Neural cell (in vitro differentiated cells): ENCODE measurements at regions not wholly inside any gene's neighbourhood (a gene's known extent, or its start where the extent isn't known, plus 50 kb on each side); places are given as distances from the start of the nearest gene placed in this dataset.

Experiments
- H2AFZ ChIP-seq: fragments of 200-600, 300-800 bp; sonication (generic), shearing (Covaris generic); 2 replicates; pipeline ENCODE4 v1.6.0; 2014; ENCODE audit warnings: low read depth, mild to moderate bottlenecking, antibody characterized with exemption, low read length, moderate library complexity
- H3F3A ChIP-seq: fragments of 200-600 bp; shearing (Covaris generic); 2 replicates; pipeline ENCODE4 v1.6.1; 2016; ENCODE audit warnings: mild to moderate bottlenecking, moderate library complexity, mixed read lengths, antibody characterized with exemption, low read length; ENCODE audit not compliant: insufficient read depth, poor library complexity, severe bottlenecking
- H3K27ac ChIP-seq: fragments of 200-600, 300-800 bp; sonication (generic), shearing (Covaris generic); 2 replicates; pipeline ENCODE4 v1.5.1; 2014; ENCODE audit warnings: mild to moderate bottlenecking, low read length, moderate library complexity
- H3K27me3 ChIP-seq: fragments of 300-800, 200-600 bp; sonication (generic), shearing (Covaris generic); 2 replicates; pipeline ENCODE4 v1.6.0; 2014; ENCODE audit warnings: mild to moderate bottlenecking, low read depth, low read length, moderate library complexity; ENCODE audit not compliant: insufficient read depth
- H3K36me3 ChIP-seq: fragments of 300-800, 200-600 bp; sonication (generic), shearing (Covaris generic); 2 replicates; pipeline ENCODE4 v1.5.1; 2014; ENCODE audit warnings: mild to moderate bottlenecking, antibody characterized with exemption, low read length, moderate library complexity; ENCODE audit not compliant: insufficient read depth
- H3K4me2 ChIP-seq: fragments of 300-800, 200-600 bp; sonication (generic), shearing (Covaris generic); 2 replicates; pipeline ENCODE4 v1.6.0; 2014; ENCODE audit warnings: mild to moderate bottlenecking, low read length
- H3K4me3 ChIP-seq: fragments of 300-800, 200-600 bp; sonication (generic), shearing (Covaris generic); 2 replicates; pipeline ENCODE4 v1.5.1; 2014; ENCODE audit warnings: mild to moderate bottlenecking, low read length, moderate library complexity
- H3K79me2 ChIP-seq: fragments of 200-600 bp; shearing (Covaris generic); replicated peaks from 2 replicates; pipeline ENCODE4 v1.6.0; 2014; ENCODE audit warnings: mild to moderate bottlenecking, low read length, moderate library complexity; ENCODE audit not compliant: insufficient read depth
- H3K9ac ChIP-seq: fragments of 300-800, 200-600 bp; sonication (generic), shearing (Covaris generic); 2 replicates; pipeline ENCODE4 v1.6.1; 2016; ENCODE audit warnings: mild to moderate bottlenecking, low read length, mixed read lengths
- H3K9me2 ChIP-seq: fragments of 200-600 bp; shearing (Covaris generic); 2 replicates; pipeline ENCODE4 v1.6.1; 2016; ENCODE audit warnings: mild to moderate bottlenecking, low read length, mixed read lengths; ENCODE audit not compliant: insufficient read depth
- H3K9me3 ChIP-seq: fragments of 200-600, 300-800 bp; sonication (generic), shearing (Covaris generic); 2 replicates; pipeline ENCODE4 v1.6.1; 2016; ENCODE audit warnings: mild to moderate bottlenecking, mixed run types, low read length, moderate library complexity, mixed read lengths
- H4K20me1 ChIP-seq: fragments of 200-600 bp; shearing (Covaris generic); 2 replicates; pipeline ENCODE4 v1.6.1; 2016; ENCODE audit warnings: mild to moderate bottlenecking, mixed run types; ENCODE audit not compliant: insufficient read depth
- EP300 ChIP-seq: fragments of 450-650 bp; conservative IDR thresholded peaks from 2 replicates; pipeline ENCODE4 v1.6.1; 2014; ENCODE audit warnings: antibody characterized with exemption, mild to moderate bottlenecking, moderate library complexity; ENCODE audit not compliant: poor library complexity, severe bottlenecking
- EZH2 ChIP-seq: fragments of 200-600, 300-800 bp; shearing (Covaris generic), sonication (generic); IDR thresholded peaks from 2 replicates; pipeline ENCODE4 v1.6.1; 2014; ENCODE audit warnings: antibody characterized with exemption, low read length, borderline replicate concordance, mild to moderate bottlenecking; ENCODE audit not compliant: insufficient read depth, poor library complexity, severe bottlenecking
- MXI1 ChIP-seq: fragments of 450-650 bp; conservative IDR thresholded peaks from 2 replicates; pipeline ENCODE4 v1.6.1; 2014; ENCODE audit warnings: antibody characterized with exemption, mild to moderate bottlenecking; ENCODE audit not compliant: poor library complexity, severe bottlenecking
- POLR2AphosphoS5 ChIP-seq: IDR thresholded peaks from 2 replicates; pipeline ENCODE4 v1.6.1; 2012
- RAD21 ChIP-seq: fragments of 450-650 bp; conservative IDR thresholded peaks from 2 replicates; pipeline ENCODE4 v1.6.1; 2014; ENCODE audit warnings: antibody characterized with exemption, mild to moderate bottlenecking, moderate library complexity
- SMC3 ChIP-seq: fragments of 450-650 bp; conservative IDR thresholded peaks from 2 replicates; pipeline ENCODE4 v1.6.1; 2014; ENCODE audit warnings: antibody characterized with exemption, mild to moderate bottlenecking, moderate library complexity; ENCODE audit not compliant: poor library complexity
- TAF1 ChIP-seq: IDR thresholded peaks from 2 replicates; pipeline ENCODE4 v1.6.1; 2012; ENCODE audit warnings: low read depth
- TF ChIP-seq, protein P1 (sequence below): fragments of 450-650 bp; IDR thresholded peaks from 2 replicates; pipeline ENCODE4 v1.5.1; 2014; ENCODE audit warnings: antibody characterized with exemption, mild to moderate bottlenecking, moderate library complexity; ENCODE audit not compliant: poor library complexity, severe bottlenecking
- TF ChIP-seq, protein P2 (sequence below): IDR thresholded peaks from 2 replicates; pipeline ENCODE4 v1.6.1; 2012; ENCODE audit warnings: borderline replicate concordance

GRCh38 chr4:19348746-19349145 lies 903.0 kb upstream of the SLIT2 start:
- no peak overlapping the region for H3K4me3 ChIP-seq
- no peak overlapping the region for H3K9ac ChIP-seq
- no peaks in the 10 kb centered on the region for H3K9me2 ChIP-seq
- no peak overlapping the region for H3K27ac ChIP-seq
- no peaks in the 10 kb centered on the region for H4K20me1 ChIP-seq
- TF ChIP-seq MXI1 (no peak), TAF1 (no peak), POLR2AphosphoS5 (no peak), SMC3 (no peak), EZH2 (no peak), RAD21 (no peak), EP300 (no peak)
- TF ChIP-seq, protein P1, sequence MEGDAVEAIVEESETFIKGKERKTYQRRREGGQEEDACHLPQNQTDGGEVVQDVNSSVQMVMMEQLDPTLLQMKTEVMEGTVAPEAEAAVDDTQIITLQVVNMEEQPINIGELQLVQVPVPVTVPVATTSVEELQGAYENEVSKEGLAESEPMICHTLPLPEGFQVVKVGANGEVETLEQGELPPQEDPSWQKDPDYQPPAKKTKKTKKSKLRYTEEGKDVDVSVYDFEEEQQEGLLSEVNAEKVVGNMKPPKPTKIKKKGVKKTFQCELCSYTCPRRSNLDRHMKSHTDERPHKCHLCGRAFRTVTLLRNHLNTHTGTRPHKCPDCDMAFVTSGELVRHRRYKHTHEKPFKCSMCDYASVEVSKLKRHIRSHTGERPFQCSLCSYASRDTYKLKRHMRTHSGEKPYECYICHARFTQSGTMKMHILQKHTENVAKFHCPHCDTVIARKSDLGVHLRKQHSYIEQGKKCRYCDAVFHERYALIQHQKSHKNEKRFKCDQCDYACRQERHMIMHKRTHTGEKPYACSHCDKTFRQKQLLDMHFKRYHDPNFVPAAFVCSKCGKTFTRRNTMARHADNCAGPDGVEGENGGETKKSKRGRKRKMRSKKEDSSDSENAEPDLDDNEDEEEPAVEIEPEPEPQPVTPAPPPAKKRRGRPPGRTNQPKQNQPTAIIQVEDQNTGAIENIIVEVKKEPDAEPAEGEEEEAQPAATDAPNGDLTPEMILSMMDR, result no peak
- TF ChIP-seq, protein P2, sequence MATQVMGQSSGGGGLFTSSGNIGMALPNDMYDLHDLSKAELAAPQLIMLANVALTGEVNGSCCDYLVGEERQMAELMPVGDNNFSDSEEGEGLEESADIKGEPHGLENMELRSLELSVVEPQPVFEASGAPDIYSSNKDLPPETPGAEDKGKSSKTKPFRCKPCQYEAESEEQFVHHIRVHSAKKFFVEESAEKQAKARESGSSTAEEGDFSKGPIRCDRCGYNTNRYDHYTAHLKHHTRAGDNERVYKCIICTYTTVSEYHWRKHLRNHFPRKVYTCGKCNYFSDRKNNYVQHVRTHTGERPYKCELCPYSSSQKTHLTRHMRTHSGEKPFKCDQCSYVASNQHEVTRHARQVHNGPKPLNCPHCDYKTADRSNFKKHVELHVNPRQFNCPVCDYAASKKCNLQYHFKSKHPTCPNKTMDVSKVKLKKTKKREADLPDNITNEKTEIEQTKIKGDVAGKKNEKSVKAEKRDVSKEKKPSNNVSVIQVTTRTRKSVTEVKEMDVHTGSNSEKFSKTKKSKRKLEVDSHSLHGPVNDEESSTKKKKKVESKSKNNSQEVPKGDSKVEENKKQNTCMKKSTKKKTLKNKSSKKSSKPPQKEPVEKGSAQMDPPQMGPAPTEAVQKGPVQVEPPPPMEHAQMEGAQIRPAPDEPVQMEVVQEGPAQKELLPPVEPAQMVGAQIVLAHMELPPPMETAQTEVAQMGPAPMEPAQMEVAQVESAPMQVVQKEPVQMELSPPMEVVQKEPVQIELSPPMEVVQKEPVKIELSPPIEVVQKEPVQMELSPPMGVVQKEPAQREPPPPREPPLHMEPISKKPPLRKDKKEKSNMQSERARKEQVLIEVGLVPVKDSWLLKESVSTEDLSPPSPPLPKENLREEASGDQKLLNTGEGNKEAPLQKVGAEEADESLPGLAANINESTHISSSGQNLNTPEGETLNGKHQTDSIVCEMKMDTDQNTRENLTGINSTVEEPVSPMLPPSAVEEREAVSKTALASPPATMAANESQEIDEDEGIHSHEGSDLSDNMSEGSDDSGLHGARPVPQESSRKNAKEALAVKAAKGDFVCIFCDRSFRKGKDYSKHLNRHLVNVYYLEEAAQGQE, result no peak
- no peaks in the 10 kb centered on the region for H3F3A ChIP-seq
- H3K36me3 ChIP-seq, result no peaks in the 10 kb centered on the region
- H3K27me3 ChIP-seq, result no peaks in the 10 kb centered on the region
- H3K79me2 ChIP-seq, result no peaks in the 10 kb centered on the region
- H3K4me2 ChIP-seq, result no peak overlapping the region
- H3K9me3 ChIP-seq, result no peaks in the 10 kb centered on the region
- no peak overlapping the region for H2AFZ ChIP-seq

GRCh38 chr4:19346636-19347035 lies 905.1 kb upstream of the SLIT2 start:
- H3K36me3 ChIP-seq, result no peaks in the 10 kb centered on the region
- no peaks in the 10 kb centered on the region for H3K27me3 ChIP-seq
- H3K4me3 ChIP-seq, result no peak overlapping the region
- no peaks in the 10 kb centered on the region for H3K79me2 ChIP-seq
- no peaks in the 10 kb centered on the region for H3K9me3 ChIP-seq
- H4K20me1 ChIP-seq, result no peaks in the 10 kb centered on the region
- H3F3A ChIP-seq, result no peaks in the 10 kb centered on the region
- no peak overlapping the region for H2AFZ ChIP-seq
- H3K4me2 ChIP-seq, result no peak overlapping the region
- H3K9me2 ChIP-seq, result no peaks in the 10 kb centered on the region
- H3K9ac ChIP-seq, result no peak overlapping the region
- H3K27ac ChIP-seq, result no peak overlapping the region
- TF ChIP-seq MXI1 (no peak), EZH2 (no peak), TAF1 (no peak), SMC3 (no peak), RAD21 (no peak)
- TF ChIP-seq, protein P1, result no peak
- TF ChIP-seq, protein P2, result no peak
